Psoas muscle (tissue), 7 donors: ENCODE measurements at regions not wholly inside any gene's neighbourhood (a gene's known extent, or its start where the extent isn't known, plus 50 kb on each side); places are given as distances from the start of the nearest gene placed in this dataset.
A peak's percentile ranks its signal among the peaks of the same experiment; 100 is the strongest.

Experiments
- ATAC-seq, 4 donors: fragments of 200-7000 bp; cut with Tn5 transposase; one replicate each; pipeline ENCODE4 v1.9.1; 2020; ENCODE audit warnings: moderate library complexity in 3 of 4, mild to moderate bottlenecking in 2 of 4
- DNase-seq, 2 donors: peaks; one replicate each; pipeline ENCODE4 v3.0.0-alpha.2; 2020
- H3K27ac ChIP-seq: fragments of 200-600 bp; one replicate; pipeline ENCODE4 v1.8.0; 2022
- H3K27me3 ChIP-seq, 3 donors: fragments of 200-600 bp in 1 of 3; one replicate each; pipeline versions ENCODE4 v1.6.1 to v1.8.0; 2013 to 2022; ENCODE audit warnings: low read length in 2 of 3, mild to moderate bottlenecking in 2 of 3, moderate library complexity in 1 of 3; ENCODE audit not compliant: insufficient read depth in 3 of 3
- H3K36me3 ChIP-seq, 2 donors: fragments of 200-600 bp in 1 of 2; one replicate each; pipeline versions ENCODE4 v1.6.1 to v1.8.0; 2013 to 2022; ENCODE audit warnings: low read depth in 1 of 2, mild to moderate bottlenecking in 1 of 2, moderate library complexity in 1 of 2; ENCODE audit not compliant: insufficient read depth in 1 of 2
- H3K4me1 ChIP-seq: fragments of 200-600 bp; one replicate; pipeline ENCODE4 v1.8.0; 2022
- H3K4me3 ChIP-seq: fragments of 200-600 bp; one replicate; pipeline ENCODE4 v1.8.0; 2022; ENCODE audit warnings: mild to moderate bottlenecking
- H3K9me3 ChIP-seq: fragments of 200-600 bp; one replicate; pipeline ENCODE4 v1.8.0; 2022
- WGBS, 3 donors: extraction: QIAGEN DNeasy Blood & Tissue Kit; methylation state at CpG; one replicate each; pipeline versions ENCODE4 v1.1.6 to v1.1.7; 2013; 5-methylcytosine and 5-hydroxymethylcytosine counted together
- intact Hi-C, 2 donors: fragments of 100-400 bp; cut with DNase I; formaldehyde crosslinking; loops; one replicate each; pipeline versions ENCODE4 v1.11.0 to v1.14.2; 2022
- TF ChIP-seq, protein P1 (sequence below): fragments of 200-600 bp; IDR thresholded peaks from one replicate; pipeline ENCODE4 v1.8.0; 2022; ENCODE audit warnings: antibody characterized with exemption
- donor health status: healthy with polysubstance abuse.
- donor health status: DM: no; HTN: no; CAD: no; lungs with moderate emphysema.
- donor health status: Bipolar disorder and iron deficiency.
- donor health status: healthy.
- donor health status: DM: yes; HTN: yes; CAD: no.
- donor health status: DM: no; HTN: no; CAD: no.
- donor health status: DM: yes; HTN: yes; CAD: no.

GRCh38 chr1:184150776-184151531 is 99.4 kb downstream of the TSEN15 start:
- H3K27ac ChIP-seq, result peak overlapping the region; percentile 32
- TF ChIP-seq, protein P1, sequence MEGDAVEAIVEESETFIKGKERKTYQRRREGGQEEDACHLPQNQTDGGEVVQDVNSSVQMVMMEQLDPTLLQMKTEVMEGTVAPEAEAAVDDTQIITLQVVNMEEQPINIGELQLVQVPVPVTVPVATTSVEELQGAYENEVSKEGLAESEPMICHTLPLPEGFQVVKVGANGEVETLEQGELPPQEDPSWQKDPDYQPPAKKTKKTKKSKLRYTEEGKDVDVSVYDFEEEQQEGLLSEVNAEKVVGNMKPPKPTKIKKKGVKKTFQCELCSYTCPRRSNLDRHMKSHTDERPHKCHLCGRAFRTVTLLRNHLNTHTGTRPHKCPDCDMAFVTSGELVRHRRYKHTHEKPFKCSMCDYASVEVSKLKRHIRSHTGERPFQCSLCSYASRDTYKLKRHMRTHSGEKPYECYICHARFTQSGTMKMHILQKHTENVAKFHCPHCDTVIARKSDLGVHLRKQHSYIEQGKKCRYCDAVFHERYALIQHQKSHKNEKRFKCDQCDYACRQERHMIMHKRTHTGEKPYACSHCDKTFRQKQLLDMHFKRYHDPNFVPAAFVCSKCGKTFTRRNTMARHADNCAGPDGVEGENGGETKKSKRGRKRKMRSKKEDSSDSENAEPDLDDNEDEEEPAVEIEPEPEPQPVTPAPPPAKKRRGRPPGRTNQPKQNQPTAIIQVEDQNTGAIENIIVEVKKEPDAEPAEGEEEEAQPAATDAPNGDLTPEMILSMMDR, result no peak
- no peaks in the 10 kb centered on the region for H3K9me3 ChIP-seq
- intact Hi-C loops, result no loop called here
- H3K4me3 ChIP-seq, result no peak overlapping the region
- no peaks in the 10 kb centered on the region for H3K27me3 ChIP-seq
- ATAC-seq, result peak; percentile 46 to 69 (median 56)
- peaks cover 16% of the 10 kb centered on the region for H3K4me1 ChIP-seq
- WGBS, 3 donors, result 32 to 46% (median 34%) methylated on average over 9 of the region's 9 CpGs
- DNase-seq, result peak; percentile 42 to 59
- H3K36me3 ChIP-seq, result no peaks in the 10 kb centered on the region

DNA sequence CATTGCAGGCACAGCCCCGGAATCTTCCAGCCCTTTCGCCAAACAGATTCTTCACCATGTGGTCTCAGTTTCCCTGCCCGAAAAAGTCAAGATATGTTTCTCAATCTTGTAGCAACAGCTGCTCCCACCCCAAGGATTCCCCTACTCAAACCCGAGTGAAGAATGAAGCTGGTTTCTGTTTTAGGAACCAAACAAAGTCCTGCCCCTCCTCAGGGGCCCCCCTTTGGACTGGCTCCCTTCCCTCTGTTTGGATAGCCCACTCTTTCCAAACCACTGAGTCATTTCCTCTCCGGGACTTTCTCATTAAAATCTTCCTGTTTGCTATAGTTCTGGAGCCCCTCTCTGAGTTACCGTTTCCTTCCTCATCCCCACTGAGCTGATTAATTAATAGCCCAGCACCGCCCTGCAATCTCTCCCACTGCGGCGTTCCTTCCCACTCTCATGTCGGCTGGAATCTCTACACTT is 100.9 kb downstream of the TSEN15 start:
- H3K27me3 ChIP-seq, result no peaks in the 10 kb centered on the region
- H3K27ac ChIP-seq, result peak overlapping the region; percentile 69
- ATAC-seq (peak; percentile 34 to 48 (median 46)), DNase-seq (peak; percentile 38 to 61)
- H3K4me1 ChIP-seq, result peaks cover 16% of the 10 kb centered on the region
- intact Hi-C loops, result no loop called here
- TF ChIP-seq, protein P1, result no peak
- no peaks in the 10 kb centered on the region for H3K9me3 ChIP-seq
- WGBS, 3 donors, result 35 to 44% (median 39%) methylated on average over 10 of the region's 10 CpGs
- H3K4me3 ChIP-seq, result peak overlapping the region; percentile 57
- H3K36me3 ChIP-seq, result no peaks in the 10 kb centered on the region

GRCh38 chr1:184152974-184153373 is 101.4 kb downstream of the TSEN15 start:
- DNase-seq, result no peak
- Histone ChIP-seq H3K27ac (peak overlapping the region; percentile 69), H3K27me3 (no peaks in the 10 kb centered on the region), H3K4me1 (peaks cover 16% of the 10 kb centered on the region), H3K4me3 (peak overlapping the region; percentile 57), H3K9me3 (no peaks in the 10 kb centered on the region), H3K36me3 (no peaks in the 10 kb centered on the region)
- ATAC-seq, result no peak
- TF ChIP-seq, protein P1, result no peak
- intact Hi-C loops, result no loop called here
- 44 to 54% (median 50%) methylated on average over 11 of the region's 11 CpGs for WGBS, 3 donors

GRCh38 chr1:184153731-184154130 is 102.2 kb downstream of the TSEN15 start:
- intact Hi-C loops, result no loop called here

More at GRCh38 chr1:184153731-184154130, 102.2 kb downstream of the TSEN15 start:
- ATAC-seq (no peak), DNase-seq (no peak)
- H3K4me3 ChIP-seq, result no peak overlapping the region
- H3K27me3 ChIP-seq, result no peaks in the 10 kb centered on the region
- no peak overlapping the region for H3K27ac ChIP-seq
- peaks cover 16% of the 10 kb centered on the region for H3K4me1 ChIP-seq
- no peaks in the 10 kb centered on the region for H3K9me3 ChIP-seq
- TF ChIP-seq, protein P1, result no peak
- 56 to 61% (median 61%) methylated on average over 4 of the region's 4 CpGs for WGBS, 3 donors
- no peaks in the 10 kb centered on the region for H3K36me3 ChIP-seq
